Lower leg skin (tissue), 3 donors: ENCODE measurements at regions not wholly inside any gene's neighbourhood (a gene's known extent, or its start where the extent isn't known, plus 50 kb on each side); places are given as distances from the start of the nearest gene placed in this dataset.

Experiments used
- POLR2A ChIP-seq, 2 donors: fragments of 450-650 bp; IDR thresholded peaks; one replicate each; pipeline ENCODE4 v1.6.1; 2016 to 2017; ENCODE audit warnings: antibody characterized with exemption in 2 of 2, mild to moderate bottlenecking in 1 of 2, moderate library complexity in 1 of 2
- TF ChIP-seq, protein P1 (sequence below), 3 donors: fragments of 450-650 bp; IDR thresholded peaks; one replicate each; pipeline ENCODE4 v1.5.1; 2016; ENCODE audit warnings: antibody characterized with exemption in 3 of 3, mild to moderate bottlenecking in 3 of 3, moderate library complexity in 2 of 3

- TF ChIP-seq, protein P1, sequence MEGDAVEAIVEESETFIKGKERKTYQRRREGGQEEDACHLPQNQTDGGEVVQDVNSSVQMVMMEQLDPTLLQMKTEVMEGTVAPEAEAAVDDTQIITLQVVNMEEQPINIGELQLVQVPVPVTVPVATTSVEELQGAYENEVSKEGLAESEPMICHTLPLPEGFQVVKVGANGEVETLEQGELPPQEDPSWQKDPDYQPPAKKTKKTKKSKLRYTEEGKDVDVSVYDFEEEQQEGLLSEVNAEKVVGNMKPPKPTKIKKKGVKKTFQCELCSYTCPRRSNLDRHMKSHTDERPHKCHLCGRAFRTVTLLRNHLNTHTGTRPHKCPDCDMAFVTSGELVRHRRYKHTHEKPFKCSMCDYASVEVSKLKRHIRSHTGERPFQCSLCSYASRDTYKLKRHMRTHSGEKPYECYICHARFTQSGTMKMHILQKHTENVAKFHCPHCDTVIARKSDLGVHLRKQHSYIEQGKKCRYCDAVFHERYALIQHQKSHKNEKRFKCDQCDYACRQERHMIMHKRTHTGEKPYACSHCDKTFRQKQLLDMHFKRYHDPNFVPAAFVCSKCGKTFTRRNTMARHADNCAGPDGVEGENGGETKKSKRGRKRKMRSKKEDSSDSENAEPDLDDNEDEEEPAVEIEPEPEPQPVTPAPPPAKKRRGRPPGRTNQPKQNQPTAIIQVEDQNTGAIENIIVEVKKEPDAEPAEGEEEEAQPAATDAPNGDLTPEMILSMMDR (IDR thresholded peaks at IDR 0.05) = no peak
- TF ChIP-seq POLR2A (IDR thresholded peaks at IDR 0.05) = no peak
Observed at GRCh38 chrX:45842926-45843315, 642.2 kb upstream of the DIPK2B start.
